Activated CD8-positive, alpha-beta T cell treated with anti-CD3 and anti-CD28 coated beads for 36 hours (primary cell): ENCODE measurements at regions not wholly inside any gene's neighbourhood (a gene's known extent, or its start where the extent isn't known, plus 50 kb on each side); places are given as distances from the start of the nearest gene placed in this dataset.

ENCODE experiments used
- ATAC-seq: fragments of 200-7000 bp; cut with Tn5 transposase; one replicate; pipeline ENCODE4 v1.10.0; 2021; ENCODE audit warnings: mild to moderate bottlenecking, moderate library complexity
- CTCF ChIA-PET: fragments of 350-600 bp; sonication (Branson Sonifier 250); formaldehyde crosslinking; loops from one replicate; lab custom pipeline; 2021; ENCODE audit warnings: antibody characterized with exemption; lab: Charles Lee
- POLR2A ChIA-PET: fragments of 350-600 bp; sonication (Branson Sonifier 250); formaldehyde crosslinking; loops from one replicate; lab custom pipeline; 2021; ENCODE audit warnings: antibody characterized with exemption; lab: Charles Lee
- DNase-seq: peaks from one replicate; pipeline ENCODE4 v3.0.0-alpha.2; 2020
- H3K27ac Mint-ChIP-seq: one replicate; pipeline ENCODE4 v1.8.0; 2021; ENCODE audit warnings: mild to moderate bottlenecking, mixed read lengths
- H3K27me3 Mint-ChIP-seq: one replicate; pipeline ENCODE4 v1.8.0; 2021; ENCODE audit warnings: mixed read lengths
- H3K36me3 Mint-ChIP-seq: one replicate; pipeline ENCODE4 v1.8.0; 2021; ENCODE audit warnings: low read depth, mixed read lengths
- H3K4me1 Mint-ChIP-seq: one replicate; pipeline ENCODE4 v1.8.0; 2021; ENCODE audit warnings: low read depth, mixed read lengths
- H3K4me3 Mint-ChIP-seq: one replicate; pipeline ENCODE4 v1.8.0; 2021; ENCODE audit warnings: mild to moderate bottlenecking, moderate library complexity, mixed read lengths
- H3K9me3 Mint-ChIP-seq: one replicate; pipeline ENCODE4 v1.8.0; 2021; ENCODE audit warnings: mixed read lengths
- CTCF ChIP-seq: fragments of 200-600 bp; IDR thresholded peaks from one replicate; pipeline ENCODE4 v1.8.0; 2022; ENCODE audit warnings: antibody characterized with exemption, mild to moderate bottlenecking
- intact Hi-C: fragments of 100-400 bp; cut with micrococcal nuclease; formaldehyde crosslinking; loops from one replicate; pipeline ENCODE4 v1.10.0; 2022

- no peaks in the 10 kb centered on the region for H3K36me3 Mint-ChIP-seq
- H3K27ac Mint-ChIP-seq: no peak overlapping the region
- ChIA-PET POLR2A (no interaction called here), CTCF (interaction anchor here (0.6 to 1.8 kb wide), 4 partner anchors 12 to 128 kb away, joined by 3 to 8 read pairs (median 3); no protein-coding TSS in a partner anchor)
- DNase-seq (no peak), ATAC-seq (no peak)
- no peaks in the 10 kb centered on the region for H3K4me1 Mint-ChIP-seq
- H3K4me3 Mint-ChIP-seq: no peak overlapping the region
- peaks cover 16% of the 10 kb centered on the region for H3K27me3 Mint-ChIP-seq
- TF ChIP-seq CTCF: no peak
- H3K9me3 Mint-ChIP-seq: no peaks in the 10 kb centered on the region
- intact Hi-C loops: no loop called here
Measured at GRCh38 chr12:13299457-13299856, 102.9 kb downstream of the EMP1 start.

GRCh38 chr12:13293096-13293495 lies 96.6 kb downstream of the EMP1 start:
- intact Hi-C loops: no loop called here
- ChIA-PET CTCF (interaction anchor here (1.7 kb wide), 1 partner anchor 15 kb away, joined by 4 read pairs; no protein-coding TSS in a partner anchor), POLR2A (no interaction called here)
- ATAC-seq (no peak), DNase-seq (no peak)
- Mint-ChIP-seq H3K4me3 (no peak overlapping the region), H3K36me3 (no peaks in the 10 kb centered on the region), H3K27me3 (peaks cover 7% of the 10 kb centered on the region), H3K9me3 (no peaks in the 10 kb centered on the region), H3K4me1 (no peaks in the 10 kb centered on the region), H3K27ac (no peak overlapping the region)
- TF ChIP-seq CTCF: no peak

- Mint-ChIP-seq H3K4me3 (no peak overlapping the region), H3K4me1 (no peaks in the 10 kb centered on the region), H3K9me3 (no peaks in the 10 kb centered on the region), H3K36me3 (no peaks in the 10 kb centered on the region), H3K27me3 (peaks cover 7% of the 10 kb centered on the region), H3K27ac (no peak overlapping the region)
- TF ChIP-seq CTCF: no peak
- DNase-seq (no peak), ATAC-seq (no peak)
- CTCF ChIA-PET: interaction anchor here (1.3 kb wide), 1 partner anchor 12 kb away, joined by 3 read pairs; no protein-coding TSS in a partner anchor
- POLR2A ChIA-PET: no interaction called here
- intact Hi-C loops: loop anchor here (10.0 kb wide), 1 partner anchor 365 kb away; no protein-coding TSS in a partner anchor
Measured at GRCh38 chr12:13289653-13290289, 93.2 kb downstream of the EMP1 start.

GRCh38 chr12:13288937-13289652 lies 92.6 kb downstream of the EMP1 start:
- POLR2A ChIA-PET: no interaction called here
- Mint-ChIP-seq H3K36me3 (no peaks in the 10 kb centered on the region), H3K4me1 (no peaks in the 10 kb centered on the region), H3K4me3 (no peak overlapping the region), H3K9me3 (no peaks in the 10 kb centered on the region), H3K27me3 (peaks cover 7% of the 10 kb centered on the region), H3K27ac (no peak overlapping the region)
- TF ChIP-seq CTCF: no peak
- CTCF ChIA-PET: interaction anchor here (1.3 kb wide), 1 partner anchor 11 kb away, joined by 3 read pairs; no protein-coding TSS in a partner anchor
- intact Hi-C loops: loop anchor here (10.0 kb wide), 1 partner anchor 366 kb away; no protein-coding TSS in a partner anchor
- DNase-seq: no peak
- ATAC-seq: no peak

GRCh38 chr12:13288501-13288900 lies 92.0 kb downstream of the EMP1 start:
- no peaks in the 10 kb centered on the region for H3K36me3 Mint-ChIP-seq
- ATAC-seq (no peak), DNase-seq (no peak)
- H3K4me1 Mint-ChIP-seq: no peaks in the 10 kb centered on the region
- H3K4me3 Mint-ChIP-seq: no peak overlapping the region
- ChIA-PET POLR2A (no interaction called here), CTCF (interaction anchor here (0.8 kb wide), 1 partner anchor 33 kb away, joined by 3 read pairs; no protein-coding TSS in a partner anchor)
- intact Hi-C loops: loop anchor here (10.0 kb wide), 1 partner anchor 366 kb away; no protein-coding TSS in a partner anchor
- no peak for TF ChIP-seq CTCF
- no peak overlapping the region for H3K27ac Mint-ChIP-seq
- H3K9me3 Mint-ChIP-seq: no peaks in the 10 kb centered on the region
- H3K27me3 Mint-ChIP-seq: peaks cover 4% of the 10 kb centered on the region
